ENCODE measurements at regions not wholly inside any gene's neighbourhood (a gene's known extent, or its start where the extent isn't known, plus 50 kb on each side); places are given as distances from the start of the nearest gene placed in this dataset.

DNA sequence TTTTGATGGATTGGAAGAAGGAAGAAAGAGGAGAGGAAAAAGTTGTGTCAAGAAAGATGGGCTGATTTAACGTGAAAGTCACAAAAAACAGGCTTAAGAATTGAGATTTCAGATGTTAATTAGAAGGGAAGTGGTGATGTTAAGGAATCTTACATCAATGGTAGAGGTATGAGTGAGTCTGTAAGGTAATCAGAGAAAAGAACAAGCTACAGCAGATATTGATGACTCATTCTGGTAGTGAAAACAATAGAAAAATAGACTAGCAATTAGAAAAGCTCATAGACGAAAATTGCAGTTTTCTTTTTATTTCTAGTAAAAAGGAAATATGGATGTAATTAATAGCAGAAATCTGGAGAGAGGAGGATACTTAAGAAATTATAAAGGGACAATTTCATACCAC, 559.6 kb downstream of the MCTP2 start:
- TF ChIP-seq CTCF (conservative IDR thresholded peaks at IDR 0.05 in 1 of 2, IDR thresholded peaks at IDR 0.05 in 1 of 2; ENCODE audit: extremely low read depth in 1 of 2, insufficient read depth in 1 of 2, low read depth in 1 of 2, low read length in 2 of 2) = no peak
- no peak for TF ChIP-seq EZH2 (IDR thresholded peaks at IDR 0.05; ENCODE audit: borderline replicate concordance, low read length)
